ENCODE measurements at regions not wholly inside any gene's neighbourhood (a gene's known extent, or its start where the extent isn't known, plus 50 kb on each side); places are given as distances from the start of the nearest gene placed in this dataset.

- H3K4me1 ChIP-seq (ENCODE audit: insufficient read depth, low read length), result no peaks in the 10 kb centered on the region
- H3K27ac ChIP-seq (ENCODE audit: low read length), result no peak overlapping the region
- DNase-seq (no peak), ATAC-seq (ENCODE audit: insufficient read depth, low read depth) (no peak)
- H3K9ac ChIP-seq (ENCODE audit: low read depth, low read length), result no peak overlapping the region
- no peak overlapping the region for H3K4me3 ChIP-seq (ENCODE audit: low read depth in 1 of 2, low read length in 2 of 2)
- H3K4me2 ChIP-seq (ENCODE audit: insufficient read depth, low read length), result no peak overlapping the region
- peaks cover 4% of the 10 kb centered on the region for H3K9me3 ChIP-seq (ENCODE audit: insufficient read depth, low read length, severe bottlenecking)
- no peaks in the 10 kb centered on the region for H4K20me1 ChIP-seq (ENCODE audit: insufficient read depth, low read length)
- no peaks in the 10 kb centered on the region for H3K27me3 ChIP-seq (ENCODE audit: insufficient read depth, low read length, poor library complexity)
- no peak overlapping the region for H2AFZ ChIP-seq (ENCODE audit: low read depth, low read length)
- no peaks in the 10 kb centered on the region for H3K79me2 ChIP-seq (ENCODE audit: insufficient read depth, low read length)
- H3K36me3 ChIP-seq (ENCODE audit: insufficient read depth, low read length), result no peaks in the 10 kb centered on the region
- no peak for TF ChIP-seq EZH2 (IDR thresholded peaks at IDR 0.05; ENCODE audit: borderline replicate concordance, low read depth, low read length, severe bottlenecking)
- TF ChIP-seq, protein P1, sequence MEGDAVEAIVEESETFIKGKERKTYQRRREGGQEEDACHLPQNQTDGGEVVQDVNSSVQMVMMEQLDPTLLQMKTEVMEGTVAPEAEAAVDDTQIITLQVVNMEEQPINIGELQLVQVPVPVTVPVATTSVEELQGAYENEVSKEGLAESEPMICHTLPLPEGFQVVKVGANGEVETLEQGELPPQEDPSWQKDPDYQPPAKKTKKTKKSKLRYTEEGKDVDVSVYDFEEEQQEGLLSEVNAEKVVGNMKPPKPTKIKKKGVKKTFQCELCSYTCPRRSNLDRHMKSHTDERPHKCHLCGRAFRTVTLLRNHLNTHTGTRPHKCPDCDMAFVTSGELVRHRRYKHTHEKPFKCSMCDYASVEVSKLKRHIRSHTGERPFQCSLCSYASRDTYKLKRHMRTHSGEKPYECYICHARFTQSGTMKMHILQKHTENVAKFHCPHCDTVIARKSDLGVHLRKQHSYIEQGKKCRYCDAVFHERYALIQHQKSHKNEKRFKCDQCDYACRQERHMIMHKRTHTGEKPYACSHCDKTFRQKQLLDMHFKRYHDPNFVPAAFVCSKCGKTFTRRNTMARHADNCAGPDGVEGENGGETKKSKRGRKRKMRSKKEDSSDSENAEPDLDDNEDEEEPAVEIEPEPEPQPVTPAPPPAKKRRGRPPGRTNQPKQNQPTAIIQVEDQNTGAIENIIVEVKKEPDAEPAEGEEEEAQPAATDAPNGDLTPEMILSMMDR (IDR thresholded peaks at IDR 0.05; ENCODE audit: borderline replicate concordance, extremely low read depth, low read length, poor library complexity, severe bottlenecking), result no peak
These were observed 293.0 kb downstream of the ZWINT start for GRCh38 chr10:56068040-56068439.

DNA sequence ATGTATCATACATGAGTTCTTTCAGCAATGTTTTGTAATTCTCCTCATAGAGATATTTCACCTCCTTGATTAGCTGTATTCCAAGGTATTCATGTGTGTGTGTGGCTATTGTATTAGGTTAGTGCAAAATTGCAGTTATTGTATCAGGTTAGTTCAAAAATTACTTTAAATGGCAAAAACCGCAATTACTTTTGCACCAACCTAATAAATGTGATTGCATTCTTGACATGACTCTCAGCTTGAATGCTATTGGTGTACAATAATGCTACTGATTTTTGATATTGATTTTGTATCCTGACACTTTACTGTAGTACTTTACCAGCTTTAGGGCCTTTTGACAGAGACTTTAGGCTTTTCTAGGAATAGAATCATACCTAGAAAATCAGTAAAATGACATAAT lies 297.4 kb downstream of the ZWINT start:
- H3K4me2 ChIP-seq (ENCODE audit: insufficient read depth, low read length), result no peak overlapping the region
- H3K27me3 ChIP-seq (ENCODE audit: insufficient read depth, low read length, poor library complexity), result no peaks in the 10 kb centered on the region
- H2AFZ ChIP-seq (ENCODE audit: low read depth, low read length), result no peak overlapping the region
- H3K4me3 ChIP-seq (ENCODE audit: low read depth in 1 of 2, low read length in 2 of 2), result no peak overlapping the region
- H3K36me3 ChIP-seq (ENCODE audit: insufficient read depth, low read length), result no peaks in the 10 kb centered on the region
- no peak overlapping the region for H3K9ac ChIP-seq (ENCODE audit: low read depth, low read length)
- no peaks in the 10 kb centered on the region for H3K79me2 ChIP-seq (ENCODE audit: insufficient read depth, low read length)
- H3K9me3 ChIP-seq (ENCODE audit: insufficient read depth, low read length, severe bottlenecking), result peaks cover 4% of the 10 kb centered on the region
- H3K27ac ChIP-seq (ENCODE audit: low read length), result no peak overlapping the region
- ATAC-seq (ENCODE audit: insufficient read depth, low read depth) (no peak), DNase-seq (no peak)
- H4K20me1 ChIP-seq (ENCODE audit: insufficient read depth, low read length), result no peaks in the 10 kb centered on the region
- no peaks in the 10 kb centered on the region for H3K4me1 ChIP-seq (ENCODE audit: insufficient read depth, low read length)
- TF ChIP-seq, protein P1 (IDR thresholded peaks at IDR 0.05; ENCODE audit: borderline replicate concordance, extremely low read depth, low read length, poor library complexity, severe bottlenecking), result no peak
- TF ChIP-seq EZH2 (IDR thresholded peaks at IDR 0.05; ENCODE audit: borderline replicate concordance, low read depth, low read length, severe bottlenecking), result no peak

GRCh38 chr10:56057860-56058259 lies 303.2 kb downstream of the ZWINT start:
- no peak for DNase-seq
- Histone ChIP-seq H3K4me2 (ENCODE audit: insufficient read depth, low read length) (no peak overlapping the region), H3K4me1 (ENCODE audit: insufficient read depth, low read length) (no peaks in the 10 kb centered on the region), H3K9me3 (ENCODE audit: insufficient read depth, low read length, severe bottlenecking) (no peaks in the 10 kb centered on the region), H4K20me1 (ENCODE audit: insufficient read depth, low read length) (no peaks in the 10 kb centered on the region), H3K27me3 (ENCODE audit: insufficient read depth, low read length, poor library complexity) (no peaks in the 10 kb centered on the region), H3K9ac (ENCODE audit: low read depth, low read length) (no peak overlapping the region), H3K36me3 (ENCODE audit: insufficient read depth, low read length) (no peaks in the 10 kb centered on the region), H2AFZ (ENCODE audit: low read depth, low read length) (no peak overlapping the region), H3K79me2 (ENCODE audit: insufficient read depth, low read length) (no peaks in the 10 kb centered on the region), H3K4me3 (ENCODE audit: low read depth in 1 of 2, low read length in 2 of 2) (no peak overlapping the region), H3K27ac (ENCODE audit: low read length) (no peak overlapping the region)
- ATAC-seq (ENCODE audit: insufficient read depth, low read depth), result no peak
- TF ChIP-seq, protein P1 (IDR thresholded peaks at IDR 0.05; ENCODE audit: borderline replicate concordance, extremely low read depth, low read length, poor library complexity, severe bottlenecking), result no peak
- TF ChIP-seq EZH2 (IDR thresholded peaks at IDR 0.05; ENCODE audit: borderline replicate concordance, low read depth, low read length, severe bottlenecking), result no peak

DNA sequence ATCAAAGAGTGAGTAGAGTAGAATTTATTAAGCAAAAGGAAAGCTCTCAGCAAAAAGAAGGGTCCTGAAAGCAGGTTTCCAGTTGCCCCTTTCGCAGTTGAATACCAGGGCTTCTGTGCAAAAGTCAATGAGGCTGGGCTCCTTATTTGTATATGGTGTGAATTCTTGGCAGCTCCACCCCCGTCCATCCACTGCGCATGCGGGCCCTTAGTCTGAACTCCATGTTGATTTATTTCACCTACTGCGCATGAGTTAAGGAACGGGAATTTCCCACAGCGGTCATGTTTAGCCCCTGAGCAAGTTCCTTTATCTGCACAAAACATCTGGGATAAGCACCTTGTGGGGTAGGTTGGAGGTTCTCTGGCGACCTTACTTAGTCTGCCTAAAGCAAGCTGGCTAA lies 325.6 kb downstream of the ZWINT start:
- Histone ChIP-seq H3K79me2 (ENCODE audit: insufficient read depth, low read length) (no peaks in the 10 kb centered on the region), H3K27ac (ENCODE audit: low read length) (no peak overlapping the region), H4K20me1 (ENCODE audit: insufficient read depth, low read length) (no peaks in the 10 kb centered on the region), H3K9me3 (ENCODE audit: insufficient read depth, low read length, severe bottlenecking) (no peaks in the 10 kb centered on the region), H3K36me3 (ENCODE audit: insufficient read depth, low read length) (no peaks in the 10 kb centered on the region), H3K4me1 (ENCODE audit: insufficient read depth, low read length) (no peaks in the 10 kb centered on the region), H3K9ac (ENCODE audit: low read depth, low read length) (no peak overlapping the region), H2AFZ (ENCODE audit: low read depth, low read length) (no peak overlapping the region), H3K4me2 (ENCODE audit: insufficient read depth, low read length) (no peak overlapping the region), H3K27me3 (ENCODE audit: insufficient read depth, low read length, poor library complexity) (no peaks in the 10 kb centered on the region), H3K4me3 (ENCODE audit: low read depth in 1 of 2, low read length in 2 of 2) (no peak overlapping the region)
- DNase-seq, result no peak
- ATAC-seq (ENCODE audit: insufficient read depth, low read depth), result no peak
- TF ChIP-seq, protein P1 (IDR thresholded peaks at IDR 0.05; ENCODE audit: borderline replicate concordance, extremely low read depth, low read length, poor library complexity, severe bottlenecking), result no peak
- no peak for TF ChIP-seq EZH2 (IDR thresholded peaks at IDR 0.05; ENCODE audit: borderline replicate concordance, low read depth, low read length, severe bottlenecking)

Data from DND-41 (cell line).